Neural progenitor cell (in vitro differentiated cells): ENCODE measurements at regions not wholly inside any gene's neighbourhood (a gene's known extent, or its start where the extent isn't known, plus 50 kb on each side); places are given as distances from the start of the nearest gene placed in this dataset.

Experiments used
- DNase-seq: peaks from one replicate; pipeline ENCODE4 v3.0.0-alpha.2; 2016; ENCODE audit warnings: low spot score
- H2AFZ ChIP-seq: fragments of 200-600 bp; sonication (generic); replicated peaks from 2 replicates; pipeline ENCODE4 v1.6.1; 2016; ENCODE audit warnings: antibody characterized with exemption
- H3F3A ChIP-seq: fragments of 200-600 bp; sonication (generic); 2 replicates; pipeline ENCODE4 v1.6.1; 2016; ENCODE audit warnings: antibody characterized with exemption, low read depth
- H3K27ac ChIP-seq: fragments of 200-600 bp; sonication (generic); 2 replicates; pipeline ENCODE4 v1.5.1; 2016; ENCODE audit warnings: mild to moderate bottlenecking
- H3K27me3 ChIP-seq: fragments of 200-600 bp; sonication (generic); 2 replicates; pipeline ENCODE4 v1.6.1; 2016; ENCODE audit warnings: mild to moderate bottlenecking, moderate library complexity
- H3K36me3 ChIP-seq: fragments of 200-600 bp; sonication (generic); 2 replicates; pipeline ENCODE4 v1.5.1; 2016
- H3K4me1 ChIP-seq: fragments of 200-600 bp; sonication (generic); 2 replicates; pipeline ENCODE4 v1.6.1; 2016; ENCODE audit warnings: mixed run types
- H3K4me2 ChIP-seq: fragments of 200-600 bp; sonication (generic); 2 replicates; pipeline ENCODE4 v1.6.1; 2016
- H3K4me3 ChIP-seq: fragments of 200-600 bp; sonication (generic); 2 replicates; pipeline ENCODE4 v1.5.1; 2016
- H3K79me2 ChIP-seq: fragments of 200-600 bp; sonication (generic); 2 replicates; pipeline ENCODE4 v1.6.1; 2016; ENCODE audit warnings: low read depth
- H3K9ac ChIP-seq: fragments of 200-600 bp; sonication (generic); 2 replicates; pipeline ENCODE4 v1.6.1; 2016
- H3K9me3 ChIP-seq: fragments of 200-600 bp; sonication (generic); 2 replicates; pipeline ENCODE4 v1.5.1; 2016; ENCODE audit warnings: low read depth
- H4K20me1 ChIP-seq: fragments of 200-600 bp; sonication (generic); 2 replicates; pipeline ENCODE4 v1.6.1; 2016; ENCODE audit warnings: low read depth
- H3K27ac Mint-ChIP-seq: 3 replicates; pipeline ENCODE4 v1.8.0; 2021; ENCODE audit warnings: mixed read lengths
- H3K27me3 Mint-ChIP-seq: 2 replicates; pipeline ENCODE4 v1.8.0; 2022; ENCODE audit warnings: low read depth, mild to moderate bottlenecking, inconsistent platforms, moderate library complexity, mixed read lengths; ENCODE audit not compliant: insufficient read depth
- H3K36me3 Mint-ChIP-seq: 3 replicates; pipeline ENCODE4 v1.8.0; 2021; ENCODE audit warnings: mixed read lengths
- H3K4me1 Mint-ChIP-seq: 3 replicates; pipeline ENCODE4 v1.8.0; 2021; ENCODE audit warnings: mixed read lengths
- H3K4me3 Mint-ChIP-seq: 3 replicates; pipeline ENCODE4 v1.8.0; 2021; ENCODE audit warnings: mild to moderate bottlenecking, moderate library complexity, mixed read lengths
- H3K9me3 Mint-ChIP-seq: 3 replicates; pipeline ENCODE4 v1.8.0; 2020; ENCODE audit warnings: mixed read lengths
- CTCF ChIP-seq: fragments of 200-600 bp; sonication (generic); IDR thresholded peaks from 2 replicates; pipeline ENCODE4 v1.5.1; 2017; ENCODE audit warnings: antibody characterized with exemption, mild to moderate bottlenecking
- EZH2 ChIP-seq: fragments of 200-600 bp; sonication (generic); IDR thresholded peaks from 2 replicates; pipeline ENCODE4 v1.6.1; 2017; ENCODE audit warnings: antibody characterized with exemption, mild to moderate bottlenecking, moderate library complexity
- EZH2phosphoT487 ChIP-seq: fragments of 200-600 bp; sonication (generic); IDR thresholded peaks from 2 replicates; pipeline ENCODE4 v1.6.1; 2017; ENCODE audit warnings: antibody characterized with exemption

GRCh38 chr5:145222622-145223021 is 612.5 kb downstream of the PRELID2 start:
- no peak for DNase-seq
- H3K4me1 ChIP-seq = no peaks in the 10 kb centered on the region
- no peaks in the 10 kb centered on the region for H3K27me3 ChIP-seq
- no peaks in the 10 kb centered on the region for H3K79me2 ChIP-seq
- H3K36me3 ChIP-seq = no peaks in the 10 kb centered on the region
- no peaks in the 10 kb centered on the region for H3K9me3 ChIP-seq
- Mint-ChIP-seq H3K27ac (no peak overlapping the region), H3K27me3 (no peaks in the 10 kb centered on the region), H3K36me3 (no peaks in the 10 kb centered on the region), H3K4me3 (no peak overlapping the region), H3K9me3 (no peaks in the 10 kb centered on the region), H3K4me1 (peaks cover 5% of the 10 kb centered on the region)
- H3F3A ChIP-seq = no peaks in the 10 kb centered on the region
- no peak overlapping the region for H2AFZ ChIP-seq
- H3K9ac ChIP-seq = no peak overlapping the region
- H4K20me1 ChIP-seq = no peaks in the 10 kb centered on the region
- no peak overlapping the region for H3K4me2 ChIP-seq
- no peak overlapping the region for H3K4me3 ChIP-seq
- H3K27ac ChIP-seq = no peak overlapping the region
- no peak for TF ChIP-seq CTCF
- no peak for TF ChIP-seq EZH2phosphoT487
- no peak for TF ChIP-seq EZH2

- H3K27me3 ChIP-seq = no peaks in the 10 kb centered on the region
- H3K4me1 Mint-ChIP-seq = peaks cover 5% of the 10 kb centered on the region
- H3K27ac ChIP-seq = no peak overlapping the region
- H3K79me2 ChIP-seq = no peaks in the 10 kb centered on the region
- H3K4me2 ChIP-seq = no peak overlapping the region
- DNase-seq = no peak
- no peaks in the 10 kb centered on the region for H3K36me3 ChIP-seq
- H3K9me3 Mint-ChIP-seq = no peaks in the 10 kb centered on the region
- no peak overlapping the region for H2AFZ ChIP-seq
- no peaks in the 10 kb centered on the region for H3K9me3 ChIP-seq
- TF ChIP-seq EZH2phosphoT487 (no peak), CTCF (no peak), EZH2 (no peak)
- no peak overlapping the region for H3K4me3 ChIP-seq
- no peak overlapping the region for H3K27ac Mint-ChIP-seq
- H3K4me3 Mint-ChIP-seq = no peak overlapping the region
- H3K9ac ChIP-seq = no peak overlapping the region
- H3K4me1 ChIP-seq = no peaks in the 10 kb centered on the region
- no peaks in the 10 kb centered on the region for H4K20me1 ChIP-seq
- H3F3A ChIP-seq = no peaks in the 10 kb centered on the region
- H3K27me3 Mint-ChIP-seq = no peaks in the 10 kb centered on the region
- no peaks in the 10 kb centered on the region for H3K36me3 Mint-ChIP-seq
These were observed 613.7 kb downstream of the PRELID2 start for GRCh38 chr5:145221416-145221815.

DNA sequence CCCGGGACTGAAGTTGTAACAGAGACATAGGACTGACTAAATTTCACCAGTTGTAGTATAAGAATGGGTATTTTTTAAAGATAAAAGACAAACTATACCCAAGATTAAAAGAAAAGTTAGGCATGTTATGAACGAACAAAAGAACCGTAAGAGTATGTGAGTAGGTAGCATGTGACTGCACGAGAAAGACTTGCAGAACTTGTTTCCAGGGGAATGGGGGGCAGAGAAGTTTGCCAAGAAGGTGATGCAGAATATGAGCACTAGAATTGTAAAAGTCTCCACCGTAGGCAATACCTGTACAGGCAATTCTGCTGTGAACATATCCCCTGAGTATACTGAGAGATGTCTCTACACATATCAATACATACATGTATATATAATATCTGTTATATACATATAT is 614.7 kb downstream of the PRELID2 start:
- Mint-ChIP-seq H3K27me3 (no peaks in the 10 kb centered on the region), H3K9me3 (peaks cover 1% of the 10 kb centered on the region), H3K27ac (no peak overlapping the region), H3K4me3 (no peak overlapping the region), H3K4me1 (peaks cover 5% of the 10 kb centered on the region), H3K36me3 (no peaks in the 10 kb centered on the region)
- Histone ChIP-seq H4K20me1 (no peaks in the 10 kb centered on the region), H3F3A (no peaks in the 10 kb centered on the region), H3K36me3 (no peaks in the 10 kb centered on the region), H3K4me2 (no peak overlapping the region), H3K27me3 (no peaks in the 10 kb centered on the region), H3K79me2 (no peaks in the 10 kb centered on the region), H3K27ac (no peak overlapping the region), H3K9ac (no peak overlapping the region), H2AFZ (no peak overlapping the region), H3K9me3 (peaks cover 3% of the 10 kb centered on the region), H3K4me3 (no peak overlapping the region), H3K4me1 (no peaks in the 10 kb centered on the region)
- no peak for TF ChIP-seq EZH2phosphoT487
- no peak for TF ChIP-seq CTCF
- TF ChIP-seq EZH2 = no peak
- no peak for DNase-seq

DNA sequence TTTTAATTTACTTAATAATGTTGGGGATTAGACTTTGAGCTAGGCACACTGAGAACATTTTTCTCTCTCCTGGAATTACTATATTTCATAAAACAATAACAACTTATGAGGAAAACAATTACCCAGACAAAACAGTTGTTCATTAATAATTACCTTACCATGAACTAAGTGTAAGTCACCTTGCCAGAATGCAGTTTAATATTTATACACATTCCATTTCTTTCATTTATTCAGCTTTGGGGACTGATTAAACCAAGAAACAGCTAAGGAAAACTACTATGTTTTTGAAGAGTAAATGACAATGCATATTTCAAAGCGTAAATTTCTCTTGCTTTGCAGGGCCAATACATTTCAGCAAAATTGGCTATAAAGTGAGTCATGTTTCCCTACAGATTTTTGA is 616.2 kb downstream of the PRELID2 start:
- Histone ChIP-seq H3K4me2 (no peak overlapping the region), H3K27me3 (no peaks in the 10 kb centered on the region), H2AFZ (no peak overlapping the region), H4K20me1 (no peaks in the 10 kb centered on the region), H3F3A (no peaks in the 10 kb centered on the region), H3K9me3 (peaks cover 8% of the 10 kb centered on the region), H3K36me3 (peaks cover 4% of the 10 kb centered on the region), H3K79me2 (no peaks in the 10 kb centered on the region), H3K9ac (no peak overlapping the region), H3K27ac (no peak overlapping the region), H3K4me3 (no peak overlapping the region), H3K4me1 (no peaks in the 10 kb centered on the region)
- Mint-ChIP-seq H3K4me1 (no peaks in the 10 kb centered on the region), H3K27me3 (no peaks in the 10 kb centered on the region), H3K27ac (no peak overlapping the region), H3K36me3 (peaks cover 5% of the 10 kb centered on the region), H3K4me3 (no peak overlapping the region), H3K9me3 (peaks cover 15% of the 10 kb centered on the region)
- no peak for TF ChIP-seq CTCF
- TF ChIP-seq EZH2 = no peak
- TF ChIP-seq EZH2phosphoT487 = no peak
- DNase-seq = no peak
